Esophagus muscularis mucosa (tissue), 4 donors: ENCODE measurements at regions not wholly inside any gene's neighbourhood (a gene's known extent, or its start where the extent isn't known, plus 50 kb on each side); places are given as distances from the start of the nearest gene placed in this dataset.

Source experiments
- EP300 ChIP-seq: sonication (generic); formaldehyde crosslinking; IDR thresholded peaks from one replicate; pipeline ENCODE4 v1.6.1; 2017; ENCODE audit warnings: antibody characterized with exemption
- POLR2A ChIP-seq: fragments of 450-650 bp; IDR thresholded peaks from one replicate; pipeline ENCODE4 v1.6.1; 2017; ENCODE audit warnings: antibody characterized with exemption, moderate library complexity, mild to moderate bottlenecking, low read depth
- TF ChIP-seq, protein P1 (sequence below), 3 experiments: fragments of 200-600 bp in 2 of 3; fragments of 450-650 bp in 1 of 3; sonication (generic) in 2 of 3; IDR thresholded peaks; one replicate each; pipeline ENCODE4 v1.5.1; 2017 to 2019; ENCODE audit warnings: antibody characterized with exemption in 3 of 3, mild to moderate bottlenecking in 2 of 3, moderate library complexity in 1 of 3

DNA sequence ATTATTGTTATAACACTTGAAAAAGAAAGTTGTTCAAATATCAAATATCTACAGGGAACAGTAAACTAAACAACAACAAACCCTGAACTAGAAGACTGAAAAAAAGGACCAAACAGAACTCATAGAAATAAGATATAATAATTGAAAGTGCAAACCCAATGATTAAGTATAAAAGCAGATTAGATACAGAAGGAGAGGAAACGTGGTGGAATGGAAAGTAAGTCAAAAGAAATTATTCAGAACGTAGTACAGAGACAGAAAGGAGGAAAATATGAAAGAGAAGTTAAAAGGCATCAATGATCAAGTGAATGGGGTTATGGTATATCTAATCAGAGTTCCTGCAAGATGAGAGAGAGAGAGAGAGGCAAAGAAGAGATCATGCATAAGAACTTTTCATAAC is 174.2 kb upstream of the DACH1 start:
- TF ChIP-seq, protein P1, sequence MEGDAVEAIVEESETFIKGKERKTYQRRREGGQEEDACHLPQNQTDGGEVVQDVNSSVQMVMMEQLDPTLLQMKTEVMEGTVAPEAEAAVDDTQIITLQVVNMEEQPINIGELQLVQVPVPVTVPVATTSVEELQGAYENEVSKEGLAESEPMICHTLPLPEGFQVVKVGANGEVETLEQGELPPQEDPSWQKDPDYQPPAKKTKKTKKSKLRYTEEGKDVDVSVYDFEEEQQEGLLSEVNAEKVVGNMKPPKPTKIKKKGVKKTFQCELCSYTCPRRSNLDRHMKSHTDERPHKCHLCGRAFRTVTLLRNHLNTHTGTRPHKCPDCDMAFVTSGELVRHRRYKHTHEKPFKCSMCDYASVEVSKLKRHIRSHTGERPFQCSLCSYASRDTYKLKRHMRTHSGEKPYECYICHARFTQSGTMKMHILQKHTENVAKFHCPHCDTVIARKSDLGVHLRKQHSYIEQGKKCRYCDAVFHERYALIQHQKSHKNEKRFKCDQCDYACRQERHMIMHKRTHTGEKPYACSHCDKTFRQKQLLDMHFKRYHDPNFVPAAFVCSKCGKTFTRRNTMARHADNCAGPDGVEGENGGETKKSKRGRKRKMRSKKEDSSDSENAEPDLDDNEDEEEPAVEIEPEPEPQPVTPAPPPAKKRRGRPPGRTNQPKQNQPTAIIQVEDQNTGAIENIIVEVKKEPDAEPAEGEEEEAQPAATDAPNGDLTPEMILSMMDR (IDR thresholded peaks at IDR 0.05) = no peak
- TF ChIP-seq EP300 (no peak), POLR2A (no peak)
